ENCODE measurements at regions not wholly inside any gene's neighbourhood (a gene's known extent, or its start where the extent isn't known, plus 50 kb on each side); places are given as distances from the start of the nearest gene placed in this dataset.

- no peak for DNase-seq
These were observed 58.6 kb upstream of the VRK2 start for GRCh38 chr2:57987835-57988573.

GRCh38 chr2:57990118-57990725 is 56.4 kb upstream of the VRK2 start:
- no peak for DNase-seq
